HT-29 (cell line): ENCODE measurements at regions not wholly inside any gene's neighbourhood (a gene's known extent, or its start where the extent isn't known, plus 50 kb on each side); places are given as distances from the start of the nearest gene placed in this dataset.

ENCODE experiments used
- DNase-seq: peaks from one replicate; pipeline ENCODE4 v3.0.0-alpha.2; 2015; ENCODE audit warnings: low spot score

DNA sequence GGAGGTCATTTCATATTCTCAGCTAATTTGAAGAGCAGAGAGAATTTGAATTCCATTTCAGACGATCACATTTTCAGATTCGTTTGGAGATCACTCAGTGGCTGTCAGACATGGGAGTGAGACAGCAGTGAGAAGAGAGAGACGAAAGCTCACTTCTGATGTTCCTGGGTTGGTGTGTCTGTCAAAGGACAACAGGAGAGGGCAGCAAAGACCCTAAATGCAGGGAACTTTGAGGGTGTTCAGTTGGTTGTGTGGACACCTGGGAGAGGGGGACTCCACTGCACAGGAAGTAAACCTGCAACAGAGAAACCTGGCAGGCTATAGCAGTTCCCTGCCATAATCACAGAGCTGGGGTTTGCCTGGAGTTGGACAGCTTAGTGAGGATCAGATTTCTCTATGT, 675.1 kb downstream of the SQOR start:
- no peak for DNase-seq

DNA sequence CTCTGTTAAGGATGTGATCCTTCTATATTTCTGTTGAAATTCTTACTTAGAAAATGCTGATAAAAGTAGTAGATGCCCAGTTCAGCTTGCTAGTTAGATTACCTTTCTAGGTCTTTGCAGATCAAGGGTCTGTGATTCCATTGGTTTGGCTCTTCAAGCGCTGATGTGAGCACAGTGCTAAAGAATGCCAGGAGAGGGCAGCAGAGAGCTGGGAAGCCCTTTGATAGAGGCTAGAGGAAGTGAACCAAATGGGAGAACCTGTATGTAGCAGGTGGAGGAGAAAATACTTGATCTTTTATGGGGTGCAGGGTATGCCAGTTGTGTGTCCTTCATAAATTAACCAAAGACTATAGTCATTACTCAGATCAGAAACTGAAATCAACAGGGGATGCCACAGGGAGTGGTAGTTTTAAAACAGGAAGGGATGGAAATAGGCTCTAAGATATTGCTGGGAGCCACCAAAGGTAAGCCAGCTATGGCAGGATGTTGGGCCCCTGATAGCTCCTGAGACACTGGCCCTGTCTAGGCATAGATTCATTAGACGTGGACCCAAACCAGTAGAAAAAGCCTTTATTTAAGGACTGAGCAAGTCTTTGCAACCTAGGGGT, 677.4 kb downstream of the SQOR start:
- DNase-seq: peak; percentile 94

DNA sequence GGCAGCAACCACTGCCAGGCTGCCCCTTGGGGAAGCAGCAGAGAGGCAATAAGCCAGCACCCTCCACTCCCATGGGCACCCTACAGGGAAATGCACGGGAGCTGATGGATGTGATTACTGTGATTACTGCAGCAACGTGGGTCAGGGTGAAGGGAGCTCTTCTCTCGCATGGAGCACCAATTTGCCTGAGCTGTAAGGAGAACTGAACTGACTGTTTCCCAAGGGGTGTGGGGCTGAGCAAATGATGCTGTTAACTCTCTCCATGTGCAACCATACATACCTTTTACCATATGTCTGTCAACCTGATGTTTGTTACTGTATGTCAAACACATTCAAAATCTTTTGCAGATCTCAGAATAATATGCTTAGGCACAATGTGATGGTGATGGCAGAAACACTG, 680.6 kb downstream of the SQOR start:
- DNase-seq: no peak

DNA sequence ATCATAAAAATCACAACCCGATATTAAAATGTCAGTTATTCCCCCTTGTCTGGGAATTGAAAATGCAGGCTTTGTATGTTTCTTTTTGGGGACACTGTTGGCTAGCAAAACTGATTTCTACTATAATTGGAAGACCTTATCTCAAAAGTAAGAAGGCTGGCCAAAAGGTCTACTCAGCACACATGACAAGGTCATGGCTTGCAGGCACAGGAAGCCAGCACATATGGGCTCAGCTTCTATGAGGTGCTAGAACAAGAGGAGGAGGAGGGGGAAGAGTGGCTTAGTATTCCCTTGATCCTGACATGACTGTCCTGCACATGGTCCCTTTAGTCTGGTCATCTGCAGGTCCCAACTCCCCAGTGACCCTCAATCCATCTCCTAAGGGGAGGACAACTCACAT, 681.2 kb downstream of the SQOR start:
- no peak for DNase-seq

DNA sequence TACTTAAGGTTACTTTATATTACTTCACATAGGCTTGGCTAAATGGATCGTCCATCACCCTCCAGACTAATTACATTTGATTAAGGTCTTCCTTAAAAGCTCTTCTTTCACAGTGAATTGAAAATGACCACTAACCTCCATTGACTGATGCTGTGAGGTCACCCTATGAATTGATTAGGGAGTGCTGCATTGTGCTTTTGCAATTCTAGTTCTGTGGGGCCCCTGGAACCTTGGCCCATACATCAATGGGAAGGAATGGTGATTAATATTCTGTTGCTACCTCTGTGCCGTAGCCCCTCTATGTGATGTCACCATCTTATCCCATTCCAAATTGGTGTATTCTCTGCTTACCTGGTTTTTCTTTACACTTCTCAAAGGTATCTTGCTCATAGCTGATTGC, 682.2 kb downstream of the SQOR start:
- DNase-seq: no peak

DNA sequence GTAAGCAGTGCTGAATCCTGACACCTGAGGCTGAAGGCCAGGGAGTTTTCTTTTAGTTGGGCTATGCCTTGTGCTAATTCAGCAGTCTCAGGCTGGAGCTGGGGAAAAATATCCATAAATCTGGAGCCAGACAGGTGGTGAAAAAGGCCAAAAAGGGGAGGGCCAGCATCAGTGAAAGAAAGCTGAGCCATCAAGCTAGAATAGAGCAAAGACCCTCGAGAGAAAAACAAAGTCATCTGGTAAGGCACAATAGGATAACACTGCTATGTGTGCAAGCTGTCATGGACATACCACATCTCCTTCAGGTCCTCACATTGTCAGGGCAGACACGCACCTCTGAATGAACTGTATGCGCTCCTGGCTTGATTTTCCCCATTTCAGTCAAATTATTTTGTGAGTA, 687.9 kb downstream of the SQOR start:
- DNase-seq: no peak

DNA sequence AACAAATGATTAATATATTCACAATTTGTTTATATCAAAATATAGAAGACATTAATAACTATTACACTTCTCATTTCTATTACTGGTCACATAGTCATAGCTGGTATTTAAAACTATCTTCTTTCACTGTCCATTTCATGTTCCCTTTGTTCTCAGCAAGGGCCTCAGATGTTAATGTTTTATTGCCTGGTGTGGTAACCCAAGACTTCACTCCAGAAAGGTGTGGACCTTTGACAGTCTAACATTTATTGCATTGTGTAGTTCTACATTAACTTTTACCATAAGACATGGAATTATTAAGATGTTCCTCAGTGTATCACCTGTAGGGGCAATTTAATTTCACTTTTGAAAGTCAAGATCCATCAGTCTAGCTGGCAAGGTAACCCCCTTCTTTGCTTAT, 691.3 kb downstream of the SQOR start:
- no peak for DNase-seq

DNA sequence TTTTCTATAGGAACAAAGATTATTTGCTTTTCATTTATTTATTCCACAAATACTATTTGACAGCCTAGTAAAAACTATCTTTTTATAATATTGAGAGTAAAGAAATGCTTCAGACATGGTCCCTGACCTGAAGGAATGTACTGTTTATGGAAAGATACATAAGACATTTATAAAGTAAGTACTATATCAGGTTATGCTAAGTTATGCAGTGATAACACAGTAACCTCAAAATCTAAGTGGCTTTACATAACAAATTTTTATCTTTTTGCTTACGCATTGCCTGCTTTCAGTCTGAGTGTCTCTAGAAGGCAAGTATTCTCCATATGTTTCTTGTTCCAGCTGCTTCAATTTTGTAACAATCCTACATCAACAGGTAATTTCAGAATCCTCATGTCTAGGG, 694.0 kb downstream of the SQOR start:
- no peak for DNase-seq

DNA sequence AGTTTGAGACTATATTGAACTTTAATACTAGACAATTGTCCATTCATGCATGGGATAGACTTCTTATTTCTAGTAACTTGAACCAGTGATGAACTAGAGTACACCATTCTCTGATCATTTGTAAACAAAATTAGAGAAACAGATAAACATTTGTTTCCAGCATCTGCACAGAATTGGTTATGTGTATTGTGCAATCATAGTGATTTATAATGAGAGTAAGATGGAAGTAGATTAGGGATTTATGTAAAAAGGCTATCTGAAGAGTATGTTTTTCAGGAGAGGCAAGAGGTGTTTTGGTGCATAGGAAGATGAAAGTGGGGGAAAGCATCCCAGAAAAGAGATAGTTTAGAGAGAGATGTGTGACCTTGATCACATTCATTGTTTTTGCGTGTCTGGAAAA, 695.0 kb downstream of the SQOR start:
- no peak for DNase-seq

DNA sequence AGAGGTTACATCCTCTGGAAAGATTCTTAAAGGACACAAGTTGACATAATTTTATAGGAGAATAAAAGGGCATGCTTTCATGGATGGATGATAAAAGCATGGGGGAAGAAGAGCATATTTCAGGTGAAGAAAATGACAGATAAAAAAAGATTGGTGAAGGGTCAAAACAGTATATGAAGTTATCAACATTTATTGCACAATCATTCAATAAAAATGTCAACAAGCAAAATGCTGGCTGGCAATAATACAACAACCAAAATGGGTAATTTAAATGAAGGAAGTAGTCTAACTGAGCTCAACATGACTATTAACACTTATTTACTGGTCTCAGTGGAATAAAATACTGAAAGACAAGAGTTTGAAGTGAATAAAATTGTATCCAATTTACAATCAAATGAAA, 696.7 kb downstream of the SQOR start:
- DNase-seq: no peak

DNA sequence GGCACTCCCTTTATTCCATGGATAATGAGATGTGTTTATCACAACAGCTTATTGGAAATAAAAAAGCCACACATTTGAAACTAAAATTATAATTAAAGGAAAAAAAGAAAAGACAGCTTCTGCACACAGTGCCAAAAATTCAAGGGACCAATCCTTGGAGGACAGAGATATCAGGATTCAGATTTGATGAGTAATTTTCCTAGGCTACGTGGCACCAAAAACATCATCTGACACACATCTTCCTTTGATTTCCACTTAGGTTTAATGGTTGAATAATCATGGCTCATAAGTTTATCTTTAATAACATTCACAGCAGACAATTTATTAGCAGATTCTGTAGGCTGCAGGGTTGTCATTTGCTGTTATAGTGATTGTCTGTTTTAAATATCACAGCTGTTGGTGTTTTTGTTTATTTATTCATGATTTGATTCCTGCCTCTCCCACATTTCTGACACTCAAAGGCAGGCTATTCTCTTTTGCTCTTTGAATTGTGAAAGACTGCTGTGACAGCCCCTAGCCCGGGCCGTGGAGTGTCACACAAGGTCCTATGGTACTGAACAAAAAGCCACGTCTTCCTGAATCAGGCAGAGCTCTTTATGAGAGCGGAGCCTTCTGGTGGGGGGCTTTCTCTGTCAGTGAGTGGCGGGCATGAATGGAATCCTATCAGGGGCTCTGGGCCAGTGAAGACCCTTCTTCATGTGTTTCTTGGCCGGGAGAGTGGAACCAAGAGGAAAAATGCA, 708.5 kb downstream of the SQOR start:
- DNase-seq: no peak

DNA sequence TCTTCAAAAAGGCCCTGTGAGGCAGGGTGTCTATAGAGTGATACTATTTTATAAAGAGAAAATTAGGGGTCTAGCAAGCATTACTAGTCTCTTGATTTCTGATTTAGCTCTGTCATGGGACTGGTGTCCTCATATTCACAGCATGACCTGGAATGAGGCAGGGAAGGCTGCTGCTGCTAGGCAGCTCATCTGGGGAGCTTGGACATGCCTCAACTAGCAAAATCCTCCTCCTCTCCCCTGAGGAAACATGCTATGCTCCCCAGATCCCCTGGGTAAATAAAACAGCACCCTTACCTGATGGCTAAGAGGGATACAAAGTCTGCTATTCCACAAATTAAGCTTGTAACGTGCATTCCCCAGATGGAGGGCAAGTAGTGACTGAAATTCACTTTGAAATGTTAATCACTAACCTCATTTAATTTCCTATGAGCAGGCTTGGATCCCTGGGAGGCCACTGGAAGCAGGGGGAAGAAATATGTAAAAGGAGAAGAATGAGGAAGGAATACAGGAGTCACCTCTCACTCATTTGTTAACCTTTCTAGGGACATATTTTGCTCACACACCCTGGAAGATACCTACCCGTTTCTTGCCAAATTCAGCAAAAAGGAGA, 709.4 kb downstream of the SQOR start:
- no peak for DNase-seq

DNA sequence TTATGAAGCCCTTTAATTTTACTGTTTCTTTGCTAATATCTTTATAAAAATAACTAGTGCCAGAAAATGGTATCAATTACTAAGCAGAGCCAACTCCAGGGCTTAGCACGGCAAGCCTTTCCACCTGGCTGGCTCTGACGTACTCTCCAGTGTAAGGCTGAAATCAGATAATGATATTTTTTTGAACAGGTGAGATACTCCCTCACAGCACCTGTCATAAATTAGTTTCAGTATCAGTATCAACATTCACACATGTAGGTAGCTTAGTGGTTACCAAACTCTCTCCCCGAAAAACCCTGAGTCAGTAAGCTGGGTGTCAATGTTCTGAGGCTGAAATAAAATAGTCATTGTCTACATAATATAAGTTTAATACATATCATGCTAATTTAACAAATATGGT, 710.1 kb downstream of the SQOR start:
- DNase-seq: no peak

DNA sequence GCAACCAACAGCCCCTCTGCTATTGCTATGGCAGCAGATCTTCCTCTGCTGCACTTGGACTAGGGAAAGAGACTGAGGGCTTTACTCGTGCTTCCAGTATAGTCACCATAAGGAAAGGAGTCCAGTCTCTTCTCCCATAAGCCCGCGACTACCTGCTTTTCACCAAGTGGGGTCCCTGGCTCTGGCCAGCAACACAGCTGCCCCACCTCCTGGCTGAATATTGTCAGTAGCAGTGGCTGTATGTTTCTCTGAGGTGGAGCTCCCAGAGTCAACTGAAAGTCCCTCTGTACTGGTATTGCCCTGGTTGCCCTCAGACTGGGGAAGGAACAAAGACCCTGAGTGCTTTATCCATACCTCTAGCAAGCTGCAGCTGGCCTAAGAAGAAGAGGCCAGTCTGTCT, 719.6 kb downstream of the SQOR start:
- DNase-seq: no peak

DNA sequence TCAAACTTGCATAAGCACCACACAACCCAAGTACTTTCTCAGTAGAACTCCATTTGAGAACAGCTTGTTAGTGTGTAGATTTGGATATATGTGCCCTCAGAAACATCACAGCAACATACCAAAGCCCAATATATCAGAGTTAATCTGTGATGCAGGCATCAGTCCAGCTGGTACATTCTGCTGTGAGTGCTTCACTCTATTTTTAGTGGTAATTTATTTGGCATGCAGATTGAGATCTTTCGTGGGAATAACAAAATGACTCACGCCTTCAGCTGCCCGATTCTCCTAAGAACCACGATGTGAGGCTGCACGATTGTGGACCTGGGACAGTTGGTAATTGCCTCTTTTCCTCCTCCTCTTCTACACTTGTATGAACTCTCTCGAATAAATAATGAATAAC, 730.7 kb downstream of the SQOR start:
- no peak for DNase-seq

DNA sequence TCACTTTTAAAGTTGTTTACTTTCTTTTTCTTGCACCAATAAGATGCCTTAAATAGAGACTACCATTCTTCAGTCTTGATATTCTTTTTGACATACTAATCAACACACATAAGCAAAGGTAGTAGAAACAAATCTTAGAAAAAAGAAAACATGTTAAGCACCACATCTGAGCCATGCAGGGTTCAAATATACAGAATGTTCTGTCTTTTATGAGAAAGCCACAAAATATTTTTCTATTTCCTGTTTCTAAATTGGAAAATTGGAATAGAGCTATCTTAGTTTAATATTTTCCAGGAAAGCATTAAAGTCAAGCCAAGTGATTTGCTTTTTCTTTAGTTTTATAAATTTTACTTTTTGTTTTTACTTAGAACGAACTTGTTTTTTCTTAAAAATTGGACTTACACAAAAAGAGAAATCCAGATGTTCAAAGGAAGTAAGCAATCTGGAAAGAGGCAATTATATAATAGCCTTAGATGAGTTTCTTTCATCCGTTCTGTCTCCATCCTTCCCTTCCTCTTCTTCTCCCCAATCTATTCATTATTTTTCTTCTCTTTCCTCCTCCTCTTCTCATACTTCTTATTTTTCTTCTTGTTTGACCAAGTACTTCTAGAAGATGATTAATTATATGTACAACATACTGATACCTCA, 731.7 kb downstream of the SQOR start:
- no peak for DNase-seq

DNA sequence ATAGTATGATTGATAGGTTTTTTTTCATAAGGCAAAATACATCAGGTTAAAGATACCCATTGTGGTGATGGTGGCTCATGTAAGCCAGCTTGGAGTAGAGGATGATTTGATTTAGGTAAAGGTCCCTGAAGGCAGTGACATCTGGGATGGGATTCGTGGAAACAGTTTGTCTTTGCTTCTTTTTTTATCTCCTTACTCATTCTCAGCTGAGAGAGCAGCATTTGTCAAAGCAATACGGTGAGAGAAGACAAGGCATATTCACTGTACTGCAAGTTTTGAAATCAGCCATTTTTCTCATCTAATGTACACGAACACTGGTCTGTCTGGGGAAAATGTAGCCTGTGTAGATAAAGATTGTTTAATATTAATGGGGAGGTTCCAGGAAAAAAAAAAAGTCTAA, 749.1 kb downstream of the SQOR start:
- no peak for DNase-seq

DNA sequence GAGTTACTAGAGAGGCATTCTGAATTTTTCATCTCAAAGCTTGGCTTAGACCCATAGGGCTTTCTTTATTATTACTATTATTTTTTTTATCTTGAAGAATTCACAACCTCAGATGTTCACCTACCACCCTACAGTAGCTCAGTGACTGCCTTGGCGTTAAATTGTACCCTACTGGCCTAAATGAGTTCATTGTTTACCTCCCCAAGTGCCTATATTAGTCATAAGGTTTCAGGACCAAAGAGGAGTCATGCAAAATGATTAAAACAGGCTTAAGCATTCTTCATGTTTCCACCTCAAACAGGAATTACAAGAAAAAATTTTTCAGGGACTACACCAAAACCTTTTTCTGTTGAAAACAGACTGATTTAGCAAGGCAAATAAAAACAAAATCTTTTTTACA, 751.5 kb downstream of the SQOR start:
- DNase-seq: no peak

DNA sequence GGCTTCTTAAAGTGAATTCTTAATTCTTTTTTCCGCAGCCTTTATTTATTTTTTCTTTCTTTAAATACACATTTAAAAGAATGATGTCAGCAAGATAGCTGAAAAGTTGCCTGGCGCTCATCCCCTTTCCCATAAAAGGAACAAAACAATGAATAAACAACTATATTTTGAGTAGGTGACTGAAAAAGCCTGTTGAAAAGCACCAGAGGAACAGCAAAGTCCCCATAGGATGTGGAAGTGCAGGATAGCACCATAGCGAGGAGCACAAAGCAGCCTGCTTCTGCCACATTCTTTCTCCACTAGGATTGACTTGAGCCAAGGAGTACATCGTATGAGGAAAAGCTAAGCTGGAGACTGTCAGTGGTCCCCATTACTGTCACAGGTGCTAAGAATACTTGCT, 754.9 kb downstream of the SQOR start:
- no peak for DNase-seq

DNA sequence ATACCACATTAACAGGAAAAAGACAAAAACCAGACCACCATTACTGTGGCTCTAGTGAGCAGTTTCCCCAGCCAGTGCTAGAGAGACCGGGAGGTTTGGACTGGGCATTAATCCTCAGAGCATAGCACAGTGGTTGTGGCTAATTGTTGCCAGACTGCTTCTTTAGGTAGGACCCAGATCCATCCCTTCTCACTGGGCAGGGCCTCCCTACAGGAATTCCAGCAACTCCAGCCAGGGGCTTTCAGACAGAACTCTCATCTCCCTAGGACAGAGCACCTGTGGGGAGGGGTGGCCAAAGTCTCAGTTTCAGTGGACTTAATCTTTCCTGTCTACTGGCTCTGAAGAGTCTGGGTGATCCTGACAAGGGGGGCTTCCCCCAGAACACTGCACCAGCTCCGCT, 759.6 kb downstream of the SQOR start:
- DNase-seq: no peak

DNA sequence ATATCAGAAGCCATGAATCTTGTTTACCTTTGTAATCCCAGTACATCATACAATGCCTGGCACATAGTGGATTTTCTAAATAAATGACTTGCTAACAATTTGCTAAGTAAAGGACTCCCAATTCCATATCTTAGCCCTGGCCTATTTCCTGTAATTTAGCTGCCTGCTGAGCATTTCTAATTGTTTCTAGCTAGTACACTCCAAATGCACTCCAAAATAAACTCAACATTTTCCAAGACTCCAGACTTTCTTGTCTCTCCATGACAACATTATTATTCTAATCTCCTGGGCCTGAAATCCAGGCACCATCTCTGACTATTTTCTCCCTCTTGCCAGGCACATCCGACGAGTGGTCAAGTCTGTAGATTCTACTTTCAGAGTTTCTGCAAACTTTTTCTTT, 773.5 kb downstream of the SQOR start:
- DNase-seq: no peak

DNA sequence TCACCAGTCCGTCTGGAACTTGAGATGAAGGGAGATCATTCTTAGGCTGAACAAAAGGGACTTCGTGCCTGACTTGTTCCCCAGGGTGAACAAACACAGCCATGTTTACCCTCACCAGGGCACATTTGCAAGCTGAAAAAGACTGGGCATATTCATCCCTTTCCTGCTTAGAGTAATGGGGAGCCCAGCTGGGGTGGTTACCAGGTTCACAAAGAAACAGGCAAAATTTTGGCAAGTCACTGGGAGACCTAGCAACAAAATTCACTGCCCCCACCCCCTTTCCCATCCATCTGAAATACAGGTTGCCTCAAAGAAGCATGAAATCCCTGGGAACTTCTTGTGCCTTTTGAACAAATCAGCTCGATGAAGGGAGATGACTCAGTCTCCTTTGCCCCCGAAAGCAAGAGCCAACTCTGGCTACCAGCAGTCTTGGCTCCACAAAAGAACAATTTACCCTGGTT, 775.0 kb downstream of the SQOR start:
- no peak for DNase-seq

DNA sequence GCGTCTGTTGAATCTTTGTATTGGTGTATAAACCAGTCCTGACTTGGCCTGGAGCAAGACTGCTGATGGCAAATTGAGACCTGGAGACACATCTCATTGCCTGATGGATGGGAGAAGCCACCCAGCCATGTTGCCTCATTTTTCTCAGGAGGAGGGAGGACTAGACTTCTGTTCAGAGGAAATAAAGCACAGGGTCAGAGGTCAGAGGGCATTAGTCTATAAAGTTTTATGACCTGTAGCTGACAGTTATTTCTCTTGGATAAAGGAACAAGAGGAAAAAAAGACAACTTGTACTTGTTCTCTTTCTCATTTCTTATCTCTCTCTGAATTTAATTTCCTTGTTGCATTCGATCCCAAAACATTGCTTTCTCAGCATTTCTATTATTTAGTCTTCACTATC, 775.9 kb downstream of the SQOR start:
- no peak for DNase-seq
